Heart left ventricle (tissue), 13 donors: ENCODE measurements at regions not wholly inside any gene's neighbourhood (a gene's known extent, or its start where the extent isn't known, plus 50 kb on each side); places are given as distances from the start of the nearest gene placed in this dataset.

ENCODE experiments used
- POLR2A ChIP-seq, 2 donors: fragments of 450-650 bp; IDR thresholded peaks; one replicate each; pipeline ENCODE4 v1.6.1; 2017; ENCODE audit warnings: antibody characterized with exemption in 2 of 2, mild to moderate bottlenecking in 2 of 2, moderate library complexity in 2 of 2
- TF ChIP-seq, protein P1 (sequence below), 12 donors: fragments of 200-600 bp; sonication (generic) in 4 of 12; IDR thresholded peaks; one replicate each; pipeline versions ENCODE4 v1.5.0 to v1.8.0; 2018 to 2022; ENCODE audit warnings: antibody characterized with exemption in 12 of 12, mild to moderate bottlenecking in 5 of 12
- donor health status: ischemic (EF 13 %, LVEDD 7.1; RV severe dilation, severe dysfunction).
- donor health status: DM: no; HTN: yes; CAD: no.
- donor health status: DM: no; HTN: no; CAD: no.
- donor health status: ischemic (EF 25% LVEDD 6.9; RV normal size, moderate dysfunction).
- donor health status: ischemic (EF 25% LVEDD 5.7; RV mildly dilated, moderate dysfunction).
- donor health status: ischemic (EF 35%, LVEDD 5.7; RV mildly dilated, moderate dysfunction).
- donor health status: nonischemic (EF 11% LVEDD 7.7; RV severe dilation, severe dysfunction).
- donor health status: DM: yes; HTN: yes; CAD: no.
- donor health status: PGD.
- donor health status: ischemic (EF 29% LVEDD 5.4; RV normal size, mild dysfunction).
- donor health status: nonischemic (EF 23%, LVEDD 6.1; RV moderate dilation, normal function).

DNA sequence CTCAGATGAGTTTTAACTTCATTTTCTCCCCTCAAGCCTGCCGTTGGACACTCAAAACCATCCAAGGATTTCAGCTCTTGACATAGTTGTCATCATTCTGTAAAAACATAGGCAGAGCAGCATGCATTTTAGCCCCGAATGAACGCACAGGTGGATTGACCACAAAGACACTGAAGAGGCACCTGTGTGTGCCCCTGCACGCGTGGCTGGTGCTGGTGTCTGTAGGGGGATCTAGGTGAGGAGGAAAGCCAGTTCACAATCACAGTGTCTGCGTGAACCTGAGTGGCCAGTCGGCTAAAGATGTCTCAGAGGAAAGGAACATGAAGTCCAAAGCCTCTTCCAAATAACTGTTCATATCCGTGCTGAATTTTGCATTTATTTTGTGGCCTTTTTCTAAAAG is 309.2 kb downstream of the QKI start:
- no peak for TF ChIP-seq POLR2A (IDR thresholded peaks at IDR 0.05)
- TF ChIP-seq, protein P1, sequence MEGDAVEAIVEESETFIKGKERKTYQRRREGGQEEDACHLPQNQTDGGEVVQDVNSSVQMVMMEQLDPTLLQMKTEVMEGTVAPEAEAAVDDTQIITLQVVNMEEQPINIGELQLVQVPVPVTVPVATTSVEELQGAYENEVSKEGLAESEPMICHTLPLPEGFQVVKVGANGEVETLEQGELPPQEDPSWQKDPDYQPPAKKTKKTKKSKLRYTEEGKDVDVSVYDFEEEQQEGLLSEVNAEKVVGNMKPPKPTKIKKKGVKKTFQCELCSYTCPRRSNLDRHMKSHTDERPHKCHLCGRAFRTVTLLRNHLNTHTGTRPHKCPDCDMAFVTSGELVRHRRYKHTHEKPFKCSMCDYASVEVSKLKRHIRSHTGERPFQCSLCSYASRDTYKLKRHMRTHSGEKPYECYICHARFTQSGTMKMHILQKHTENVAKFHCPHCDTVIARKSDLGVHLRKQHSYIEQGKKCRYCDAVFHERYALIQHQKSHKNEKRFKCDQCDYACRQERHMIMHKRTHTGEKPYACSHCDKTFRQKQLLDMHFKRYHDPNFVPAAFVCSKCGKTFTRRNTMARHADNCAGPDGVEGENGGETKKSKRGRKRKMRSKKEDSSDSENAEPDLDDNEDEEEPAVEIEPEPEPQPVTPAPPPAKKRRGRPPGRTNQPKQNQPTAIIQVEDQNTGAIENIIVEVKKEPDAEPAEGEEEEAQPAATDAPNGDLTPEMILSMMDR (IDR thresholded peaks at IDR 0.05), result no peak
